H1 (cell line): ENCODE measurements at regions not wholly inside any gene's neighbourhood (a gene's known extent, or its start where the extent isn't known, plus 50 kb on each side); places are given as distances from the start of the nearest gene placed in this dataset.

Experiments used
- CTCF ChIP-seq, 3 experiments: IDR thresholded peaks; 1 replicate in 2 of 3; 2 replicates in 1 of 3; pipeline versions ENCODE4 v1.5.1 to v1.6.1; 2011; ENCODE audit warnings: low read length in 3 of 3, mild to moderate bottlenecking in 3 of 3, inconsistent platforms in 2 of 3, low read depth in 1 of 3, moderate library complexity in 1 of 3; ENCODE audit not compliant: insufficient read depth in 1 of 3; ENCODE audit errors: control extremely low read depth in 1 of 3
- EP300 ChIP-seq, 2 experiments: IDR thresholded peaks; 1 replicate in 1 of 2; 2 replicates in 1 of 2; pipeline ENCODE4 v1.6.1; 2011 to 2012; ENCODE audit warnings: low read depth in 2 of 2, low read length in 2 of 2, mild to moderate bottlenecking in 2 of 2, borderline replicate concordance in 1 of 2, inconsistent platforms in 1 of 2, moderate library complexity in 1 of 2
- EZH2 ChIP-seq: fragments of 200-600 bp; sonication (generic); IDR thresholded peaks from 2 replicates; pipeline ENCODE4 v1.7.1; 2012; ENCODE audit warnings: low read depth, mild to moderate bottlenecking, moderate library complexity, low read length, inconsistent platforms; ENCODE audit not compliant: severe bottlenecking
- POLR2AphosphoS5 ChIP-seq: IDR thresholded peaks from 2 replicates; pipeline ENCODE4 v1.6.1; 2011; ENCODE audit warnings: low read depth, low read length
- RAD21 ChIP-seq, 2 experiments: IDR thresholded peaks in 1 of 2; conservative IDR thresholded peaks in 1 of 2; 2 replicates each; pipeline ENCODE4 v1.6.1; 2011; ENCODE audit warnings: low read depth in 2 of 2, low read length in 2 of 2, improper control_type of control experiment in 1 of 2, inconsistent platforms in 1 of 2, mild to moderate bottlenecking in 1 of 2, moderate library complexity in 1 of 2
- SUZ12 ChIP-seq: fragments of 200-600 bp; sonication (generic); IDR thresholded peaks from 2 replicates; pipeline ENCODE4 v1.6.1; 2012; ENCODE audit warnings: mild to moderate bottlenecking, inconsistent platforms, low read length, moderate library complexity, mixed read lengths
- TAF1 ChIP-seq: IDR thresholded peaks from 2 replicates; pipeline ENCODE4 v1.6.1; 2011; ENCODE audit warnings: mild to moderate bottlenecking, low read depth, low read length

- TF ChIP-seq RAD21 (IDR thresholded peaks at IDR 0.05 in 1 of 2, conservative IDR thresholded peaks at IDR 0.05 in 1 of 2; ENCODE audit: low read depth in 2 of 2, low read length in 2 of 2) (no peak), POLR2AphosphoS5 (no peak), CTCF (IDR thresholded peaks at IDR 0.05; ENCODE audit: control extremely low read depth in 1 of 3, insufficient read depth in 1 of 3, low read depth in 1 of 3, low read length in 3 of 3) (no peak), SUZ12 (no peak), EZH2 (no peak), TAF1 (no peak), EP300 (IDR thresholded peaks at IDR 0.05; ENCODE audit: borderline replicate concordance in 1 of 2, low read depth in 2 of 2, low read length in 2 of 2) (no peak)
Measured at GRCh38 chr13:81615031-81615430, 1274.1 kb upstream of the SPRY2 start.
